MM.1S (cell line): ENCODE measurements at regions not wholly inside any gene's neighbourhood (a gene's known extent, or its start where the extent isn't known, plus 50 kb on each side); places are given as distances from the start of the nearest gene placed in this dataset.

ENCODE experiments used
- DNase-seq: peaks from one replicate; pipeline ENCODE4 v3.0.0-alpha.2; 2015
- H2AFZ ChIP-seq: fragments of 300-600 bp; sonication (generic); 2 replicates; pipeline ENCODE4 v1.6.0; 2016; ENCODE audit warnings: antibody characterized with exemption, low read length
- H3F3A ChIP-seq: fragments of 300-600 bp; sonication (generic); 2 replicates; pipeline ENCODE4 v1.6.1; 2016; ENCODE audit warnings: mild to moderate bottlenecking, antibody characterized with exemption, low read length, moderate library complexity, mixed read lengths; ENCODE audit not compliant: insufficient read depth
- H3K27ac ChIP-seq: fragments of 300-600 bp; sonication (generic); 2 replicates; pipeline ENCODE4 v1.5.1; 2016; ENCODE audit warnings: mild to moderate bottlenecking, low read length
- H3K27me3 ChIP-seq: fragments of 300-600 bp; sonication (generic); replicated peaks from 2 replicates; pipeline ENCODE4 v1.6.0; 2016; ENCODE audit warnings: low read length; ENCODE audit not compliant: insufficient read depth
- H3K36me3 ChIP-seq: fragments of 300-600 bp; sonication (generic); replicated peaks from 2 replicates; pipeline ENCODE4 v1.6.1; 2016; ENCODE audit warnings: mild to moderate bottlenecking, low read length, mixed read lengths; ENCODE audit not compliant: insufficient read depth
- H3K4me1 ChIP-seq: fragments of 300-600 bp; sonication (generic); 2 replicates; pipeline ENCODE4 v1.6.1; 2016; ENCODE audit warnings: low read length, mixed read lengths
- H3K4me2 ChIP-seq: fragments of 300-600 bp; sonication (generic); 2 replicates; pipeline ENCODE4 v1.6.0; 2016; ENCODE audit warnings: low read depth, low read length
- H3K4me3 ChIP-seq: fragments of 300-600 bp; sonication (generic); 2 replicates; pipeline ENCODE4 v1.5.1; 2016; ENCODE audit warnings: low read length, mixed read lengths
- H3K79me2 ChIP-seq: fragments of 300-600 bp; sonication (generic); 2 replicates; pipeline ENCODE4 v1.6.1; 2016; ENCODE audit warnings: mixed run types, low read length, mixed read lengths
- H3K9ac ChIP-seq: fragments of 300-600 bp; sonication (generic); 2 replicates; pipeline ENCODE4 v1.6.1; 2016; ENCODE audit warnings: low read length, mixed read lengths
- H3K9me2 ChIP-seq: fragments of 300-600 bp; sonication (generic); replicated peaks from 2 replicates; pipeline ENCODE4 v1.6.1; 2016; ENCODE audit warnings: mild to moderate bottlenecking, low read length, mixed read lengths; ENCODE audit not compliant: insufficient read depth
- H3K9me3 ChIP-seq: fragments of 300-600 bp; sonication (generic); replicated peaks from 2 replicates; pipeline ENCODE4 v1.6.1; 2016; ENCODE audit warnings: mild to moderate bottlenecking, low read length, mixed read lengths; ENCODE audit not compliant: insufficient read depth
- H4K20me1 ChIP-seq: fragments of 300-600 bp; sonication (generic); 2 replicates; pipeline ENCODE4 v1.6.1; 2016; ENCODE audit warnings: mild to moderate bottlenecking, low read length, moderate library complexity, mixed read lengths; ENCODE audit not compliant: insufficient read depth
- CTCF ChIP-seq: fragments of 300-600 bp; sonication (generic); IDR thresholded peaks from 2 replicates; pipeline ENCODE4 v1.5.1; 2016; ENCODE audit warnings: antibody characterized with exemption, low read length, mixed read lengths
- EZH2 ChIP-seq: fragments of 300-600 bp; sonication (generic); optimal IDR thresholded peaks from 2 replicates; pipeline ENCODE3; 2017; ENCODE audit warnings: low read depth, mild to moderate bottlenecking, antibody characterized with exemption, low read length, mixed read lengths
- EZH2phosphoT487 ChIP-seq: fragments of 300-600 bp; sonication (generic); IDR thresholded peaks from 2 replicates; pipeline ENCODE4 v1.6.1; 2018; ENCODE audit warnings: antibody characterized with exemption, low read length

- Histone ChIP-seq H4K20me1 (no peaks in the 10 kb centered on the region), H3K9me2 (no peaks in the 10 kb centered on the region), H3K27me3 (no peaks in the 10 kb centered on the region), H3K4me2 (no peak overlapping the region), H3F3A (no peaks in the 10 kb centered on the region), H2AFZ (no peak overlapping the region), H3K27ac (no peak overlapping the region), H3K79me2 (no peaks in the 10 kb centered on the region), H3K36me3 (no peaks in the 10 kb centered on the region), H3K4me3 (no peak overlapping the region), H3K9ac (no peak overlapping the region), H3K9me3 (no peaks in the 10 kb centered on the region), H3K4me1 (peaks cover under 1% of the 10 kb centered on the region)
- TF ChIP-seq EZH2phosphoT487, result no peak
- TF ChIP-seq CTCF, result no peak
- TF ChIP-seq EZH2, result no peak
- no peak for DNase-seq
These were observed 334.1 kb upstream of the B3GALT2 start for GRCh38 chr1:193520472-193520871.

- no peak overlapping the region for H3K4me3 ChIP-seq
- DNase-seq, result no peak
- no peaks in the 10 kb centered on the region for H3K79me2 ChIP-seq
- H3K27ac ChIP-seq, result no peak overlapping the region
- TF ChIP-seq EZH2phosphoT487, result no peak
- no peak for TF ChIP-seq EZH2
- no peak for TF ChIP-seq CTCF
- H4K20me1 ChIP-seq, result no peaks in the 10 kb centered on the region
- H3K4me1 ChIP-seq, result no peaks in the 10 kb centered on the region; the same call in 1 of the 2 replicates
- no peaks in the 10 kb centered on the region for H3K36me3 ChIP-seq
- no peak overlapping the region for H3K9ac ChIP-seq
- no peaks in the 10 kb centered on the region for H3K9me2 ChIP-seq
- H3K27me3 ChIP-seq, result no peaks in the 10 kb centered on the region
- H3F3A ChIP-seq, result no peaks in the 10 kb centered on the region
- H3K9me3 ChIP-seq, result no peaks in the 10 kb centered on the region
- H2AFZ ChIP-seq, result no peak overlapping the region
- no peak overlapping the region for H3K4me2 ChIP-seq
These were observed 333.5 kb upstream of the B3GALT2 start for GRCh38 chr1:193519922-193520321.

- Histone ChIP-seq H3K9ac (no peak overlapping the region), H3K4me1 (no peaks in the 10 kb centered on the region; the same call in 1 of the 2 replicates), H3K79me2 (no peaks in the 10 kb centered on the region), H3K9me2 (no peaks in the 10 kb centered on the region), H4K20me1 (no peaks in the 10 kb centered on the region), H3K4me3 (no peak overlapping the region), H3K4me2 (no peak overlapping the region), H3K9me3 (no peaks in the 10 kb centered on the region), H3K27ac (no peak overlapping the region), H3K36me3 (no peaks in the 10 kb centered on the region), H2AFZ (no peak overlapping the region), H3F3A (no peaks in the 10 kb centered on the region), H3K27me3 (no peaks in the 10 kb centered on the region)
- TF ChIP-seq EZH2phosphoT487 (no peak), CTCF (no peak), EZH2 (no peak)
- DNase-seq, result no peak
These were observed 330.5 kb upstream of the B3GALT2 start for GRCh38 chr1:193516755-193517388.
